ENCODE measurements at regions not wholly inside any gene's neighbourhood (a gene's known extent, or its start where the extent isn't known, plus 50 kb on each side); places are given as distances from the start of the nearest gene placed in this dataset.
"Not testable (repeated sequence)": the region's sequence is repeated elsewhere in the genome, so short reads cannot be mapped to it uniquely, and the experiment has no call there.

- H3K4me1 ChIP-seq (ENCODE audit: control insufficient read depth, insufficient read depth, low read length); H3K9me3 ChIP-seq (replicated peaks; ENCODE audit: control insufficient read depth, insufficient read depth, low read length); in situ Hi-C loops (cut with MboI); FAIRE-seq; H3K36me3 ChIP-seq (ENCODE audit: control insufficient read depth in 2 of 2, insufficient read depth in 2 of 2, low read length in 1 of 2); H3K27me3 ChIP-seq (replicated peaks in 1 of 2; ENCODE audit: control insufficient read depth in 2 of 2, insufficient read depth in 2 of 2, low read length in 1 of 2); H3K79me2 ChIP-seq (ENCODE audit: control insufficient read depth, insufficient read depth, low read length); DNase-seq (ENCODE audit: low read depth, low spot score); H3K4me2 ChIP-seq (ENCODE audit: control insufficient read depth, insufficient read depth); H3K27ac ChIP-seq (ENCODE audit: control insufficient read depth, insufficient read depth); H3K4me3 ChIP-seq; ATAC-seq; H4K20me1 ChIP-seq (ENCODE audit: control insufficient read depth, insufficient read depth); BruUV-seq (replicated peaks); CTCF ChIA-PET; RAD21 ChIA-PET (ENCODE audit: unreplicated experiment); H2AFZ ChIP-seq (ENCODE audit: control insufficient read depth, low read depth, low read length); H3K9ac ChIP-seq (ENCODE audit: control insufficient read depth, insufficient read depth, low read length); intact Hi-C loops (cut with micrococcal nuclease; ENCODE audit: unreplicated experiment); POLR2A ChIA-PET; SMC1A ChIA-PET (ENCODE audit: uncharacterized antibody, unreplicated experiment): not testable (repeated sequence)
- no CpG with 5 or more reads among the region's 5 CpGs for WGBS (ENCODE audit: insufficient coverage, insufficient replicate concordance, low lambda C conversion rate, missing lambda C conversion rate)
Measured at GRCh38 chr7:73176813-73177212, 91.0 kb upstream of the SPDYE9 start.

GRCh38 chr7:73175322-73175721 lies 89.5 kb upstream of the SPDYE9 start:
- POLR2A ChIA-PET; ATAC-seq; H3K4me3 ChIP-seq; DNase-seq (ENCODE audit: low read depth, low spot score); H3K27me3 ChIP-seq (replicated peaks in 1 of 2; ENCODE audit: control insufficient read depth in 2 of 2, insufficient read depth in 2 of 2, low read length in 1 of 2); CTCF ChIA-PET; H3K4me2 ChIP-seq (ENCODE audit: control insufficient read depth, insufficient read depth); BruUV-seq (replicated peaks); in situ Hi-C loops (cut with MboI); RAD21 ChIA-PET (ENCODE audit: unreplicated experiment); H3K9me3 ChIP-seq (replicated peaks; ENCODE audit: control insufficient read depth, insufficient read depth, low read length); H2AFZ ChIP-seq (ENCODE audit: control insufficient read depth, low read depth, low read length); SMC1A ChIA-PET (ENCODE audit: uncharacterized antibody, unreplicated experiment); H3K36me3 ChIP-seq (ENCODE audit: control insufficient read depth in 2 of 2, insufficient read depth in 2 of 2, low read length in 1 of 2); FAIRE-seq; H3K27ac ChIP-seq (ENCODE audit: control insufficient read depth, insufficient read depth); H3K79me2 ChIP-seq (ENCODE audit: control insufficient read depth, insufficient read depth, low read length); intact Hi-C loops (cut with micrococcal nuclease; ENCODE audit: unreplicated experiment); H4K20me1 ChIP-seq (ENCODE audit: control insufficient read depth, insufficient read depth); H3K9ac ChIP-seq (ENCODE audit: control insufficient read depth, insufficient read depth, low read length); H3K4me1 ChIP-seq (ENCODE audit: control insufficient read depth, insufficient read depth, low read length): not testable (repeated sequence)
- no CpG with 5 or more reads among the region's 10 CpGs for WGBS (ENCODE audit: insufficient coverage, insufficient replicate concordance, low lambda C conversion rate, missing lambda C conversion rate)

GRCh38 chr7:73170902-73171301 lies 85.1 kb upstream of the SPDYE9 start:
- H3K27me3 ChIP-seq (replicated peaks in 1 of 2; ENCODE audit: control insufficient read depth in 2 of 2, insufficient read depth in 2 of 2, low read length in 1 of 2); POLR2A ChIA-PET; H3K27ac ChIP-seq (ENCODE audit: control insufficient read depth, insufficient read depth); H4K20me1 ChIP-seq (ENCODE audit: control insufficient read depth, insufficient read depth); in situ Hi-C loops (cut with MboI); H3K79me2 ChIP-seq (ENCODE audit: control insufficient read depth, insufficient read depth, low read length); ATAC-seq; BruUV-seq (replicated peaks); H3K9me3 ChIP-seq (replicated peaks; ENCODE audit: control insufficient read depth, insufficient read depth, low read length); H3K4me2 ChIP-seq (ENCODE audit: control insufficient read depth, insufficient read depth); H2AFZ ChIP-seq (ENCODE audit: control insufficient read depth, low read depth, low read length); RAD21 ChIA-PET (ENCODE audit: unreplicated experiment); H3K4me1 ChIP-seq (ENCODE audit: control insufficient read depth, insufficient read depth, low read length); H3K9ac ChIP-seq (ENCODE audit: control insufficient read depth, insufficient read depth, low read length); H3K36me3 ChIP-seq (ENCODE audit: control insufficient read depth in 2 of 2, insufficient read depth in 2 of 2, low read length in 1 of 2); H3K4me3 ChIP-seq; SMC1A ChIA-PET (ENCODE audit: uncharacterized antibody, unreplicated experiment); intact Hi-C loops (cut with micrococcal nuclease; ENCODE audit: unreplicated experiment); DNase-seq (ENCODE audit: low read depth, low spot score); CTCF ChIA-PET; FAIRE-seq: not testable (repeated sequence)
- 82% methylated on average over 6 of the region's 6 CpGs for WGBS (ENCODE audit: insufficient coverage, insufficient replicate concordance, low lambda C conversion rate, missing lambda C conversion rate)

- BruUV-seq (replicated peaks); SMC1A ChIA-PET (ENCODE audit: uncharacterized antibody, unreplicated experiment): not testable (repeated sequence)
Measured at GRCh38 chr7:73170415-73170814, 84.6 kb upstream of the SPDYE9 start.

More at GRCh38 chr7:73170415-73170814, 84.6 kb upstream of the SPDYE9 start:
- H3K4me1 ChIP-seq (ENCODE audit: control insufficient read depth, insufficient read depth, low read length); intact Hi-C loops (cut with micrococcal nuclease; ENCODE audit: unreplicated experiment); H3K9me3 ChIP-seq (replicated peaks; ENCODE audit: control insufficient read depth, insufficient read depth, low read length); POLR2A ChIA-PET; H2AFZ ChIP-seq (ENCODE audit: control insufficient read depth, low read depth, low read length); H3K27me3 ChIP-seq (replicated peaks in 1 of 2; ENCODE audit: control insufficient read depth in 2 of 2, insufficient read depth in 2 of 2, low read length in 1 of 2); H3K27ac ChIP-seq (ENCODE audit: control insufficient read depth, insufficient read depth); CTCF ChIA-PET; FAIRE-seq; DNase-seq (ENCODE audit: low read depth, low spot score); H3K9ac ChIP-seq (ENCODE audit: control insufficient read depth, insufficient read depth, low read length); H3K4me3 ChIP-seq; H3K4me2 ChIP-seq (ENCODE audit: control insufficient read depth, insufficient read depth); H3K36me3 ChIP-seq (ENCODE audit: control insufficient read depth in 2 of 2, insufficient read depth in 2 of 2, low read length in 1 of 2); H4K20me1 ChIP-seq (ENCODE audit: control insufficient read depth, insufficient read depth); RAD21 ChIA-PET (ENCODE audit: unreplicated experiment); H3K79me2 ChIP-seq (ENCODE audit: control insufficient read depth, insufficient read depth, low read length); ATAC-seq; in situ Hi-C loops (cut with MboI): not testable (repeated sequence)
- WGBS (ENCODE audit: insufficient coverage, insufficient replicate concordance, low lambda C conversion rate, missing lambda C conversion rate): 84% methylated on average over 4 of the region's 5 CpGs

All from GM12878 (cell line).